PFSK-1 (cell line): ENCODE measurements at regions not wholly inside any gene's neighbourhood (a gene's known extent, or its start where the extent isn't known, plus 50 kb on each side); places are given as distances from the start of the nearest gene placed in this dataset.

Source experiments
- FOXP2 ChIP-seq: optimal IDR thresholded peaks from 2 replicates; pipeline ENCODE3; 2011; ENCODE audit warnings: borderline replicate concordance, control low read depth, inconsistent platforms; ENCODE audit not compliant: insufficient read depth; ENCODE audit errors: extremely low read length, extremely low read depth
- POLR2AphosphoS5 ChIP-seq: IDR thresholded peaks from 2 replicates; pipeline ENCODE4 v1.6.1; 2012; ENCODE audit warnings: low read depth, mild to moderate bottlenecking, control low read depth, low read length, moderate library complexity
- SIN3A ChIP-seq: IDR thresholded peaks from 2 replicates; pipeline ENCODE4 v1.6.1; 2012; ENCODE audit warnings: mild to moderate bottlenecking, low read length, moderate library complexity, borderline replicate concordance; ENCODE audit not compliant: insufficient read depth
- TAF1 ChIP-seq: IDR thresholded peaks from 2 replicates; pipeline ENCODE4 v1.6.1; 2012; ENCODE audit warnings: low read length, control low read depth, borderline replicate concordance; ENCODE audit not compliant: insufficient read depth
- TF ChIP-seq, protein P1 (sequence below), 2 experiments: IDR thresholded peaks; 2 replicates each; pipeline versions ENCODE4 v1.6.1 to v1.8.0; 2011 to 2012; ENCODE audit warnings: low read depth in 2 of 2, low read length in 2 of 2, control low read depth in 1 of 2, inconsistent platforms in 1 of 2, mild to moderate bottlenecking in 1 of 2, moderate library complexity in 1 of 2; ENCODE audit not compliant: insufficient read depth in 1 of 2

DNA sequence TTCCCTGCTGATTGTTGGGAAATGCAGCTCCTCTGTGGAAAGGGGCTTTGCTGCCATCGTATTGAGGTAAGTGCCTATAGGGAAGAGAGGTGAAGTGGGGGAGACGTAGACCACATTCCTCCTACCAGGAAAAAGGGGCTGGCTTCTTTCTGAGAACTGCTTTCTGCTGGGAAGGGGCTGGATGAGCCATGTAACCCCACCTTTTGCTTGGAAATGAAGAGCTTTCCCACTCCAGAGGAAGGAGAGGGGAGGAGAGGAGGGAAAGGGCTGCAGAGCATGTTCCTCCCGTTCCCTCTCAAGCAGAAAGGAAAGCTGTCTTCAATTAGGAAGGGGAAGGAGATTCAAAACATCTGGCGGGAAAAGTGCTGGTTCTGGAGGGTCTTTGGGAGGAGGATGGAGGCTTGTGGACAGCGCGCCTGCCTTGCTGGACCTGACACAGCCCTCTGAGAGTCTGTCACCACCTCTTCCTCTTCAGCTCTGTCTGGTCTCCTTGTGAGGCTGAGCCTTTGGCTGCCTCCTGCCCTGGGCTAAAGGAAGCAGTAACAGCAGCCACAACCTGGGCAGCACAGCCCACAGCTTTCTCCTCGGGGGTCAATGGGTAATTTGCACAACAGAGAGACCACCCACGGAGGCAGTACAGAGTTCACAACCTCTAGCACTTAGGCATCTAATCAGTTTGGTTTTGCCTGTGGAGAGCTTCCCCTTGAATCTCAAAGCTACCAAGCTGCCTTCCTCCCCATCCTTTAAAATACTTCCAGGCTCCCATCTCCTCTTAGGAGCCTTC, 410.0 kb upstream of the TNP1 start:
- TF ChIP-seq, protein P1, sequence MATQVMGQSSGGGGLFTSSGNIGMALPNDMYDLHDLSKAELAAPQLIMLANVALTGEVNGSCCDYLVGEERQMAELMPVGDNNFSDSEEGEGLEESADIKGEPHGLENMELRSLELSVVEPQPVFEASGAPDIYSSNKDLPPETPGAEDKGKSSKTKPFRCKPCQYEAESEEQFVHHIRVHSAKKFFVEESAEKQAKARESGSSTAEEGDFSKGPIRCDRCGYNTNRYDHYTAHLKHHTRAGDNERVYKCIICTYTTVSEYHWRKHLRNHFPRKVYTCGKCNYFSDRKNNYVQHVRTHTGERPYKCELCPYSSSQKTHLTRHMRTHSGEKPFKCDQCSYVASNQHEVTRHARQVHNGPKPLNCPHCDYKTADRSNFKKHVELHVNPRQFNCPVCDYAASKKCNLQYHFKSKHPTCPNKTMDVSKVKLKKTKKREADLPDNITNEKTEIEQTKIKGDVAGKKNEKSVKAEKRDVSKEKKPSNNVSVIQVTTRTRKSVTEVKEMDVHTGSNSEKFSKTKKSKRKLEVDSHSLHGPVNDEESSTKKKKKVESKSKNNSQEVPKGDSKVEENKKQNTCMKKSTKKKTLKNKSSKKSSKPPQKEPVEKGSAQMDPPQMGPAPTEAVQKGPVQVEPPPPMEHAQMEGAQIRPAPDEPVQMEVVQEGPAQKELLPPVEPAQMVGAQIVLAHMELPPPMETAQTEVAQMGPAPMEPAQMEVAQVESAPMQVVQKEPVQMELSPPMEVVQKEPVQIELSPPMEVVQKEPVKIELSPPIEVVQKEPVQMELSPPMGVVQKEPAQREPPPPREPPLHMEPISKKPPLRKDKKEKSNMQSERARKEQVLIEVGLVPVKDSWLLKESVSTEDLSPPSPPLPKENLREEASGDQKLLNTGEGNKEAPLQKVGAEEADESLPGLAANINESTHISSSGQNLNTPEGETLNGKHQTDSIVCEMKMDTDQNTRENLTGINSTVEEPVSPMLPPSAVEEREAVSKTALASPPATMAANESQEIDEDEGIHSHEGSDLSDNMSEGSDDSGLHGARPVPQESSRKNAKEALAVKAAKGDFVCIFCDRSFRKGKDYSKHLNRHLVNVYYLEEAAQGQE (IDR thresholded peaks at IDR 0.05; ENCODE audit: insufficient read depth in 1 of 2, low read depth in 2 of 2, low read length in 2 of 2): 0 out of 4 replicates have a peak, but pooled peaks of 1 of the 2 experiments have one; percentile 18
- no peak for TF ChIP-seq FOXP2

DNA sequence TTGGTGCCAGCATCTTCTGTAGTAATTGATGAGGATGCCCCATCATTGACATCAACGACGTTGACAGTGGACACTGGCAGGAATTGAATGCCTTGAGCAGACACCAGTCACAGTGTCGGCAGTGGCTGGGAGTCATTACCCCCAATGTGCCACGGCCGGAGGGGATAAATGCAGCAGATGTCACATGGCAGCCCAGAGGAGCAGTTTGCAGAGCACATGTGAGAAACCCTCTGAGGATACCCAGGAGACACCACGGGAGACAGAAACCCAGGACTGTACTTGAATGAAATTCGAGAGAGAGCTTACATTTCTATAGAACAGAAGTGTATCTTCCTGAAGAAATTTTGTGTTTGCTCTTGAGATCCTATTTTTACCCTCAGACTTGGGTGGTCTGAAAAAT, 409.1 kb upstream of the TNP1 start:
- TF ChIP-seq, protein P1 (IDR thresholded peaks at IDR 0.05; ENCODE audit: insufficient read depth in 1 of 2, low read depth in 2 of 2, low read length in 2 of 2): no peak
- TF ChIP-seq FOXP2 (no peak), TAF1 (no peak), POLR2AphosphoS5 (no peak), SIN3A (no peak)

DNA sequence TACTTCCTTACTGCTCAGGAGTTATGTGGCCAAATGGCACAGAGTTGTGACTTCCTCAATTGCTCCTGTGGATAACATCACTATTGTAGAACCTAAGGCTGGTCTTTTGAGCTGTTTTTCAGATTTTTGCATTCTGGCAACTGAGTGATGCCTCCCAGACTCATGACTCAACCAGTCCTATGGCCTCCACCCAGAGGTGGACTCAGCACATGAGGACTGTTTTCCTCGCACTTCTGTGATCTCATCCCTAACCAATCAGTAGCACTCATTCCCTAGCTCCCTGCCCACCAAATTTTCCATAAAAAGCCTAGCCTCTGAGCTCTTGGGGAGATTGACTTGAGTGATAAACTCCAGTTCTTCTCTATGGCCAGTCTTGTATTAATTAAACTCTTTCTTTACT, 407.9 kb upstream of the TNP1 start:
- TF ChIP-seq FOXP2 (no peak), SIN3A (no peak), POLR2AphosphoS5 (no peak), TAF1 (no peak)
- TF ChIP-seq, protein P1 (IDR thresholded peaks at IDR 0.05; ENCODE audit: insufficient read depth in 1 of 2, low read depth in 2 of 2, low read length in 2 of 2): no peak

DNA sequence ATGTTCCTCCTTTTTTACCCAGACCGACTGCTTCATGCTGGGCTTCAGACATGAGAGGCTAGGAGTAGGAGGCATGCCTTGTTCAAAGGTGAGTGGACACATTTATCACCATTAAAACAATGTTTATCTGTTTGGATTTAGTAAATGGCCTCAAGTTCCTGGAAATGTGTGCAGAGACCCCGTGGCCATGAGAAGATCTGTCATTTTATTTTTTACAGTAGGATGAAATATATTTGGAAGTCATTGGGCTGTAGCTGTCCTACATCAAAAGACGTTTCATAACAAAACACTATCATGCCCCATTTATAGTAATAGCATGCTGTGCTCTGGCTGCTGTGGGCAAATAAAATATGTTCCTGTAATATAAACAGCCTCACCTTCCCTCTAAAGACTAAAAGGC, 403.9 kb upstream of the TNP1 start:
- TF ChIP-seq POLR2AphosphoS5 (no peak), FOXP2 (no peak), TAF1 (no peak), SIN3A (no peak)
- TF ChIP-seq, protein P1 (IDR thresholded peaks at IDR 0.05; ENCODE audit: insufficient read depth in 1 of 2, low read depth in 2 of 2, low read length in 2 of 2): no peak

DNA sequence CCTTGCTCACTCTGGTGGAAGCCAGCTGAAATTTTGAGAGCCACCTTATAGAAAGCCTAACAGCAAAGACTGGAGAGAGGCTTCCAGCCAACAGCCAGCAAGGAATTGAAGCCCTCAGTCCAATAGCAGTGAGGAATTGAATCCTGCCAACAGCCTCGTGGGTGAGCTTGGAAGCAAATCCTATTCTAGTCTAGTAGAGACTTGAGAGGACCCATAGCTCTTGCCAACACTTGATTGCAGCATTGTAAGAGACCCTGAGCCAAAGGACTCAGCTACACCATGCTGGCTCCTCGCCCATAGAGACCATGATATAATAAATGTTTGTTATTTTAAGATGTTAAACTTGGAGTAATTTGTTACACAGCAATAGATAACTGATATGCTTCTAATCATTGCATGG, 403.0 kb upstream of the TNP1 start:
- TF ChIP-seq SIN3A: no peak
- TF ChIP-seq FOXP2: no peak
- no peak for TF ChIP-seq POLR2AphosphoS5
- TF ChIP-seq, protein P1 (IDR thresholded peaks at IDR 0.05; ENCODE audit: insufficient read depth in 1 of 2, low read depth in 2 of 2, low read length in 2 of 2): no peak
- no peak for TF ChIP-seq TAF1
